WTC11 (cell line): ENCODE measurements at regions not wholly inside any gene's neighbourhood (a gene's known extent, or its start where the extent isn't known, plus 50 kb on each side); places are given as distances from the start of the nearest gene placed in this dataset.

ENCODE experiments used
- ATAC-seq: fragments of 200-7000 bp; cut with Tn5 transposase; 2 replicates; pipeline ENCODE4 v1.10.0; 2021; ENCODE audit warnings: mild to moderate bottlenecking, moderate library complexity
- CTCF ChIA-PET: fragments of 300-600 bp; sonication (Branson Sonifier 250); formaldehyde crosslinking; loops from one replicate; lab custom pipeline; 2021; ENCODE audit warnings: antibody characterized with exemption; lab: Charles Lee
- POLR2A ChIA-PET: fragments of 350-600 bp; sonication (Branson Sonifier 250); formaldehyde crosslinking; loops from one replicate; lab custom pipeline; 2021; ENCODE audit warnings: antibody characterized with exemption; lab: Charles Lee
- DNase-seq: peaks from one replicate; pipeline ENCODE4 v3.0.0; 2021; ENCODE audit warnings: low spot score
- H3K27ac Mint-ChIP-seq: 2 replicates; pipeline ENCODE4 v1.8.0; 2021; ENCODE audit warnings: mixed read lengths
- H3K27me3 Mint-ChIP-seq: 2 replicates; pipeline ENCODE4 v1.8.0; 2021; ENCODE audit warnings: low read depth, mild to moderate bottlenecking, moderate library complexity, mixed read lengths
- H3K36me3 Mint-ChIP-seq: 2 replicates; pipeline ENCODE4 v1.8.0; 2021; ENCODE audit warnings: mixed read lengths
- H3K4me1 Mint-ChIP-seq: 2 replicates; pipeline ENCODE4 v1.8.0; 2022; ENCODE audit warnings: mixed read lengths
- H3K4me3 Mint-ChIP-seq: 2 replicates; pipeline ENCODE4 v1.8.0; 2021; ENCODE audit warnings: mild to moderate bottlenecking, moderate library complexity, mixed read lengths
- H3K9me3 Mint-ChIP-seq: 2 replicates; pipeline ENCODE4 v1.8.0; 2021; ENCODE audit warnings: mixed read lengths
- ARID4B ChIP-seq: sonication (generic); formaldehyde crosslinking; IDR thresholded peaks from 2 replicates; pipeline ENCODE4 v1.8.0; 2023; ENCODE audit warnings: missing genetic modification reagents, mild to moderate bottlenecking, borderline replicate concordance
- CREB1 ChIP-seq: sonication (generic); formaldehyde crosslinking; IDR thresholded peaks from 2 replicates; pipeline ENCODE4 v1.8.0; 2023; ENCODE audit warnings: mild to moderate bottlenecking, missing genetic modification reagents
- ELF4 ChIP-seq: sonication (generic); formaldehyde crosslinking; IDR thresholded peaks from 2 replicates; pipeline ENCODE4 v1.8.1; 2022; ENCODE audit warnings: low read depth, mild to moderate bottlenecking, moderate library complexity, missing genetic modification reagents
- FOXP1 ChIP-seq: sonication (generic); formaldehyde crosslinking; IDR thresholded peaks from 2 replicates; pipeline ENCODE4 v1.8.0; 2022; ENCODE audit warnings: missing genetic modification reagents, mild to moderate bottlenecking, moderate library complexity, borderline replicate concordance
- IRF1 ChIP-seq: sonication (generic); formaldehyde crosslinking; IDR thresholded peaks from 2 replicates; pipeline ENCODE4 v1.8.0; 2023; ENCODE audit warnings: missing genetic modification reagents
- JAZF1 ChIP-seq: fragments of 250-450 bp; sonication (Bioruptor Pico); IDR thresholded peaks from 2 replicates; pipeline ENCODE4 v1.9.0; 2021; ENCODE audit warnings: moderate library complexity, mild to moderate bottlenecking, inconsistent platforms
- KAT7 ChIP-seq: sonication (generic); formaldehyde crosslinking; IDR thresholded peaks from 2 replicates; pipeline ENCODE4 v1.8.1; 2023; ENCODE audit warnings: missing genetic modification reagents, mild to moderate bottlenecking, borderline replicate concordance
- NR1H2 ChIP-seq: sonication (generic); formaldehyde crosslinking; IDR thresholded peaks from 2 replicates; pipeline ENCODE4 v1.9.0; 2021; ENCODE audit warnings: mild to moderate bottlenecking, moderate library complexity, missing genetic modification reagents
- SP1 ChIP-seq: sonication (generic); formaldehyde crosslinking; conservative IDR thresholded peaks from 2 replicates; pipeline ENCODE4 v1.8.1; 2022; ENCODE audit warnings: missing genetic modification reagents
- TF ChIP-seq, protein P1 (sequence below): fragments of 250-450 bp; sonication (Bioruptor Pico); IDR thresholded peaks from 2 replicates; pipeline ENCODE4 v1.9.0; 2021; ENCODE audit warnings: moderate library complexity, mild to moderate bottlenecking, inconsistent platforms, borderline replicate concordance
- TF ChIP-seq, protein P2 (sequence below): sonication (generic); formaldehyde crosslinking; IDR thresholded peaks from 2 replicates; pipeline ENCODE4 v1.8.1; 2023; ENCODE audit warnings: mild to moderate bottlenecking, missing genetic modification reagents, moderate library complexity
- TF ChIP-seq, protein P3 (sequence below): fragments of 250-450 bp; sonication (Bioruptor Pico); IDR thresholded peaks from 2 replicates; pipeline ENCODE4 v1.8.0; 2021; ENCODE audit warnings: mild to moderate bottlenecking
- TF ChIP-seq, protein P4 (sequence below): sonication (generic); formaldehyde crosslinking; IDR thresholded peaks from 2 replicates; pipeline ENCODE4 v1.8.0; 2022; ENCODE audit warnings: missing genetic modification reagents
- TF ChIP-seq, protein P5 (sequence below): sonication (generic); formaldehyde crosslinking; IDR thresholded peaks from 2 replicates; pipeline ENCODE4 v1.8.1; 2022; ENCODE audit warnings: mild to moderate bottlenecking, missing genetic modification reagents, moderate library complexity, borderline replicate concordance
- TF ChIP-seq, protein P6 (sequence below): sonication (generic); formaldehyde crosslinking; IDR thresholded peaks from 2 replicates; pipeline ENCODE4 v1.8.1; 2022; ENCODE audit warnings: missing genetic modification reagents, borderline replicate concordance
- TF ChIP-seq, protein P7 (sequence below): sonication (generic); formaldehyde crosslinking; IDR thresholded peaks from 2 replicates; pipeline ENCODE4 v1.8.0; 2022; ENCODE audit warnings: mild to moderate bottlenecking, missing genetic modification reagents

DNA sequence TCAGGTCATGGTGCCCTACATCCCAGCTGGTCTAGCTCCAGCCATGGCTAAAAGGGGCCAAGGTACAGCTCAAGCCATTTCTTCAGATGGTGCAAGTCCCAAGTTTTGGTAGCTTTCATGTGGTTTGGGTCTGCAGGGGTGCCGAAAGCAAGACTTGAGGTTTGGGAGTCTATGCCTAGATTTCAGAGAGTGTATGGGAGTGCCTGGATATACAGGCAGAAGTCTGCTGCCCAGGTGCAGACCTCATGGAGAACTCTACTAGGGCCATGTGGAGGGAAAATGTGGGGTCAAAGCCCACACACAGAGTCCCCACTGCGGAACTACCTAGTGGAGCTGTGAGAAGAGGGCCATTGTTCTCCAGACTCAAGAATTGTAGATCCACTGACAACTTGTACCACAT is 1000.9 kb upstream of the ADGRB3 start:
- TF ChIP-seq ARID4B (CRISPR knock-in tag) (no peak), IRF1 (CRISPR knock-in tag) (no peak), JAZF1 (CRISPR knock-in tag) (no peak), NR1H2 (no peak), FOXP1 (CRISPR knock-in tag) (no peak), ELF4 (CRISPR knock-in tag) (no peak), CREB1 (CRISPR knock-in tag) (no peak), SP1 (CRISPR knock-in tag) (no peak), KAT7 (CRISPR knock-in tag) (no peak)
- TF ChIP-seq, protein P1, sequence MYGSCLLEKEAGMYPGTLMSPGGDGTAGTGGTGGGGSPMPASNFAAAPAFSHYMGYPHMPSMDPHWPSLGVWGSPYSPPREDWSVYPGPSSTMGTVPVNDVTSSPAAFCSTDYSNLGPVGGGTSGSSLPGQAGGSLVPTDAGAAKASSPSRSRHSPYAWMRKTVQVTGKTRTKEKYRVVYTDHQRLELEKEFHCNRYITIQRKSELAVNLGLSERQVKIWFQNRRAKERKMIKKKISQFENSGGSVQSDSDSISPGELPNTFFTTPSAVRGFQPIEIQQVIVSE (CRISPR knock-in tag) = no peak
- TF ChIP-seq, protein P2, sequence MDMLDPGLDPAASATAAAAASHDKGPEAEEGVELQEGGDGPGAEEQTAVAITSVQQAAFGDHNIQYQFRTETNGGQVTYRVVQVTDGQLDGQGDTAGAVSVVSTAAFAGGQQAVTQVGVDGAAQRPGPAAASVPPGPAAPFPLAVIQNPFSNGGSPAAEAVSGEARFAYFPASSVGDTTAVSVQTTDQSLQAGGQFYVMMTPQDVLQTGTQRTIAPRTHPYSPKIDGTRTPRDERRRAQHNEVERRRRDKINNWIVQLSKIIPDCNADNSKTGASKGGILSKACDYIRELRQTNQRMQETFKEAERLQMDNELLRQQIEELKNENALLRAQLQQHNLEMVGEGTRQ (CRISPR knock-in tag) = no peak
- TF ChIP-seq, protein P3, sequence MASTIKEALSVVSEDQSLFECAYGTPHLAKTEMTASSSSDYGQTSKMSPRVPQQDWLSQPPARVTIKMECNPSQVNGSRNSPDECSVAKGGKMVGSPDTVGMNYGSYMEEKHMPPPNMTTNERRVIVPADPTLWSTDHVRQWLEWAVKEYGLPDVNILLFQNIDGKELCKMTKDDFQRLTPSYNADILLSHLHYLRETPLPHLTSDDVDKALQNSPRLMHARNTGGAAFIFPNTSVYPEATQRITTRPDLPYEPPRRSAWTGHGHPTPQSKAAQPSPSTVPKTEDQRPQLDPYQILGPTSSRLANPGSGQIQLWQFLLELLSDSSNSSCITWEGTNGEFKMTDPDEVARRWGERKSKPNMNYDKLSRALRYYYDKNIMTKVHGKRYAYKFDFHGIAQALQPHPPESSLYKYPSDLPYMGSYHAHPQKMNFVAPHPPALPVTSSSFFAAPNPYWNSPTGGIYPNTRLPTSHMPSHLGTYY (CRISPR knock-in tag) = no peak
- TF ChIP-seq, protein P4, sequence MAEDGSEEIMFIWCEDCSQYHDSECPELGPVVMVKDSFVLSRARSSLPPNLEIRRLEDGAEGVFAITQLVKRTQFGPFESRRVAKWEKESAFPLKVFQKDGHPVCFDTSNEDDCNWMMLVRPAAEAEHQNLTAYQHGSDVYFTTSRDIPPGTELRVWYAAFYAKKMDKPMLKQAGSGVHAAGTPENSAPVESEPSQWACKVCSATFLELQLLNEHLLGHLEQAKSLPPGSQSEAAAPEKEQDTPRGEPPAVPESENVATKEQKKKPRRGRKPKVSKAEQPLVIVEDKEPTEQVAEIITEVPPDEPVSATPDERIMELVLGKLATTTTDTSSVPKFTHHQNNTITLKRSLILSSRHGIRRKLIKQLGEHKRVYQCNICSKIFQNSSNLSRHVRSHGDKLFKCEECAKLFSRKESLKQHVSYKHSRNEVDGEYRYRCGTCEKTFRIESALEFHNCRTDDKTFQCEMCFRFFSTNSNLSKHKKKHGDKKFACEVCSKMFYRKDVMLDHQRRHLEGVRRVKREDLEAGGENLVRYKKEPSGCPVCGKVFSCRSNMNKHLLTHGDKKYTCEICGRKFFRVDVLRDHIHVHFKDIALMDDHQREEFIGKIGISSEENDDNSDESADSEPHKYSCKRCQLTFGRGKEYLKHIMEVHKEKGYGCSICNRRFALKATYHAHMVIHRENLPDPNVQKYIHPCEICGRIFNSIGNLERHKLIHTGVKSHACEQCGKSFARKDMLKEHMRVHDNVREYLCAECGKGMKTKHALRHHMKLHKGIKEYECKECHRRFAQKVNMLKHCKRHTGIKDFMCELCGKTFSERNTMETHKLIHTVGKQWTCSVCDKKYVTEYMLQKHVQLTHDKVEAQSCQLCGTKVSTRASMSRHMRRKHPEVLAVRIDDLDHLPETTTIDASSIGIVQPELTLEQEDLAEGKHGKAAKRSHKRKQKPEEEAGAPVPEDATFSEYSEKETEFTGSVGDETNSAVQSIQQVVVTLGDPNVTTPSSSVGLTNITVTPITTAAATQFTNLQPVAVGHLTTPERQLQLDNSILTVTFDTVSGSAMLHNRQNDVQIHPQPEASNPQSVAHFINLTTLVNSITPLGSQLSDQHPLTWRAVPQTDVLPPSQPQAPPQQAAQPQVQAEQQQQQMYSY = no peak
- TF ChIP-seq, protein P5, sequence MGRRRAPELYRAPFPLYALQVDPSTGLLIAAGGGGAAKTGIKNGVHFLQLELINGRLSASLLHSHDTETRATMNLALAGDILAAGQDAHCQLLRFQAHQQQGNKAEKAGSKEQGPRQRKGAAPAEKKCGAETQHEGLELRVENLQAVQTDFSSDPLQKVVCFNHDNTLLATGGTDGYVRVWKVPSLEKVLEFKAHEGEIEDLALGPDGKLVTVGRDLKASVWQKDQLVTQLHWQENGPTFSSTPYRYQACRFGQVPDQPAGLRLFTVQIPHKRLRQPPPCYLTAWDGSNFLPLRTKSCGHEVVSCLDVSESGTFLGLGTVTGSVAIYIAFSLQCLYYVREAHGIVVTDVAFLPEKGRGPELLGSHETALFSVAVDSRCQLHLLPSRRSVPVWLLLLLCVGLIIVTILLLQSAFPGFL = no peak
- TF ChIP-seq, protein P6, sequence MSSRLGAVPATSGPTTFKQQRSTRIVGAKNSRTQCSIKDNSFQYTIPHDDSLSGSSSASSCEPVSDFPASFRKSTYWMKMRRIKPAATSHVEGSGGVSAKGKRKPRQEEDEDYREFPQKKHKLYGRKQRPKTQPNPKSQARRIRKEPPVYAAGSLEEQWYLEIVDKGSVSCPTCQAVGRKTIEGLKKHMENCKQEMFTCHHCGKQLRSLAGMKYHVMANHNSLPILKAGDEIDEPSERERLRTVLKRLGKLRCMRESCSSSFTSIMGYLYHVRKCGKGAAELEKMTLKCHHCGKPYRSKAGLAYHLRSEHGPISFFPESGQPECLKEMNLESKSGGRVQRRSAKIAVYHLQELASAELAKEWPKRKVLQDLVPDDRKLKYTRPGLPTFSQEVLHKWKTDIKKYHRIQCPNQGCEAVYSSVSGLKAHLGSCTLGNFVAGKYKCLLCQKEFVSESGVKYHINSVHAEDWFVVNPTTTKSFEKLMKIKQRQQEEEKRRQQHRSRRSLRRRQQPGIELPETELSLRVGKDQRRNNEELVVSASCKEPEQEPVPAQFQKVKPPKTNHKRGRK (CRISPR knock-in tag) = no peak
- TF ChIP-seq, protein P7, sequence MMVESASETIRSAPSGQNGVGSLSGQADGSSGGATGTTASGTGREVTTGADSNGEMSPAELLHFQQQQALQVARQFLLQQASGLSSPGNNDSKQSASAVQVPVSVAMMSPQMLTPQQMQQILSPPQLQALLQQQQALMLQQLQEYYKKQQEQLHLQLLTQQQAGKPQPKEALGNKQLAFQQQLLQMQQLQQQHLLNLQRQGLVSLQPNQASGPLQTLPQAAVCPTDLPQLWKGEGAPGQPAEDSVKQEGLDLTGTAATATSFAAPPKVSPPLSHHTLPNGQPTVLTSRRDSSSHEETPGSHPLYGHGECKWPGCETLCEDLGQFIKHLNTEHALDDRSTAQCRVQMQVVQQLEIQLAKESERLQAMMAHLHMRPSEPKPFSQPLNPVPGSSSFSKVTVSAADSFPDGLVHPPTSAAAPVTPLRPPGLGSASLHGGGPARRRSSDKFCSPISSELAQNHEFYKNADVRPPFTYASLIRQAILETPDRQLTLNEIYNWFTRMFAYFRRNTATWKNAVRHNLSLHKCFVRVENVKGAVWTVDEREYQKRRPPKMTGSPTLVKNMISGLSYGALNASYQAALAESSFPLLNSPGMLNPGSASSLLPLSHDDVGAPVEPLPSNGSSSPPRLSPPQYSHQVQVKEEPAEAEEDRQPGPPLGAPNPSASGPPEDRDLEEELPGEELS (CRISPR knock-in tag) = no peak
- no peaks in the 10 kb centered on the region for H3K27me3 Mint-ChIP-seq
- DNase-seq = no peak
- POLR2A ChIA-PET = no interaction called here
- no peaks in the 10 kb centered on the region for H3K4me1 Mint-ChIP-seq
- peaks cover 16% of the 10 kb centered on the region for H3K36me3 Mint-ChIP-seq
- H3K4me3 Mint-ChIP-seq = no peak overlapping the region
- H3K27ac Mint-ChIP-seq = no peak overlapping the region
- ATAC-seq = no peak
- CTCF ChIA-PET = no interaction called here
- H3K9me3 Mint-ChIP-seq = peaks cover 36% of the 10 kb centered on the region
